Colonic mucosa (tissue), 4 donors: ENCODE measurements at regions not wholly inside any gene's neighbourhood (a gene's known extent, or its start where the extent isn't known, plus 50 kb on each side); places are given as distances from the start of the nearest gene placed in this dataset.

Experiments used
- DNase-seq: peaks from one replicate; pipeline ENCODE4 v3.0.0-alpha.2; 2020
- H3K27ac ChIP-seq: fragments of 200-600 bp; one replicate; pipeline ENCODE4 v1.8.0; 2021
- H3K27me3 ChIP-seq: fragments of 200-600 bp; one replicate; pipeline ENCODE4 v1.8.0; 2021
- H3K36me3 ChIP-seq: fragments of 200-600 bp; one replicate; pipeline ENCODE4 v1.8.0; 2021
- H3K4me1 ChIP-seq: fragments of 200-600 bp; one replicate; pipeline ENCODE4 v1.8.0; 2021; ENCODE audit warnings: mild to moderate bottlenecking
- H3K4me3 ChIP-seq: fragments of 200-600 bp; one replicate; pipeline ENCODE4 v1.8.0; 2021
- H3K9ac ChIP-seq, 2 donors: one replicate each; pipeline ENCODE4 v1.7.0; 2013; ENCODE audit warnings: control low read depth in 2 of 2, low read depth in 2 of 2, low read length in 2 of 2
- H3K9me3 ChIP-seq: fragments of 200-600 bp; one replicate; pipeline ENCODE4 v1.8.0; 2021
- CTCF ChIP-seq: fragments of 200-600 bp; IDR thresholded peaks from one replicate; pipeline ENCODE4 v1.8.0; 2022; ENCODE audit warnings: antibody characterized with exemption, mild to moderate bottlenecking
- intact Hi-C: fragments of 100-400 bp; cut with DNase I; formaldehyde crosslinking; loops from one replicate; pipeline ENCODE4 v1.14.1; 2022
- donor health status: healthy.
- donor health status: DM: no; HTN: no; CAD: no.
- donor health status: DM: no; HTN: no; CAD: no.

GRCh38 chr3:139197251-139197650 is 146.6 kb upstream of the MRPS22 start:
- Histone ChIP-seq H3K27me3 (no peaks in the 10 kb centered on the region), H3K4me3 (no peak overlapping the region), H3K27ac (no peak overlapping the region), H3K9ac (no peak overlapping the region), H3K36me3 (no peaks in the 10 kb centered on the region), H3K9me3 (no peaks in the 10 kb centered on the region), H3K4me1 (peaks cover 6% of the 10 kb centered on the region)
- intact Hi-C loops, result no loop called here
- DNase-seq, result no peak
- no peak for TF ChIP-seq CTCF

GRCh38 chr3:139198186-139198585 is 145.6 kb upstream of the MRPS22 start:
- TF ChIP-seq CTCF, result no peak
- no peaks in the 10 kb centered on the region for H3K27me3 ChIP-seq
- no peak overlapping the region for H3K9ac ChIP-seq
- H3K4me1 ChIP-seq, result peaks cover 6% of the 10 kb centered on the region
- no peak for DNase-seq
- no peak overlapping the region for H3K4me3 ChIP-seq
- H3K27ac ChIP-seq, result no peak overlapping the region
- H3K36me3 ChIP-seq, result no peaks in the 10 kb centered on the region
- H3K9me3 ChIP-seq, result no peaks in the 10 kb centered on the region
- intact Hi-C loops, result no loop called here

GRCh38 chr3:139198929-139199328 is 144.9 kb upstream of the MRPS22 start:
- no peak for DNase-seq
- Histone ChIP-seq H3K27ac (no peak overlapping the region), H3K27me3 (no peaks in the 10 kb centered on the region), H3K4me1 (peaks cover 6% of the 10 kb centered on the region), H3K9ac (no peak overlapping the region), H3K36me3 (no peaks in the 10 kb centered on the region), H3K4me3 (no peak overlapping the region), H3K9me3 (no peaks in the 10 kb centered on the region)
- TF ChIP-seq CTCF, result no peak
- intact Hi-C loops, result no loop called here

- H3K36me3 ChIP-seq, result no peaks in the 10 kb centered on the region
- TF ChIP-seq CTCF, result no peak
- H3K9ac ChIP-seq, result no peak overlapping the region
- intact Hi-C loops, result loop anchor here (10.0 kb wide), 1 partner anchor 255 kb away; the partner anchor contains the start of genes FOXL2 and FOXL2NB
- H3K9me3 ChIP-seq, result no peaks in the 10 kb centered on the region
- H3K4me1 ChIP-seq, result peaks cover 6% of the 10 kb centered on the region
- no peak overlapping the region for H3K27ac ChIP-seq
- no peak for DNase-seq
- no peaks in the 10 kb centered on the region for H3K27me3 ChIP-seq
- no peak overlapping the region for H3K4me3 ChIP-seq
Measured at GRCh38 chr3:139199421-139200010, 144.3 kb upstream of the MRPS22 start.

- Histone ChIP-seq H3K27ac (no peak overlapping the region), H3K4me1 (peaks cover 6% of the 10 kb centered on the region), H3K9me3 (no peaks in the 10 kb centered on the region), H3K27me3 (no peaks in the 10 kb centered on the region), H3K36me3 (no peaks in the 10 kb centered on the region), H3K4me3 (no peak overlapping the region), H3K9ac (no peak overlapping the region)
- intact Hi-C loops, result loop anchor here (2.0 to 10.0 kb wide), 2 partner anchors 91 to 257 kb away; partner anchors contain the start of genes FOXL2 and FOXL2NB
- no peak for TF ChIP-seq CTCF
- no peak for DNase-seq
Measured at GRCh38 chr3:139201446-139202225, 142.2 kb upstream of the MRPS22 start.
